T47D (cell line): ENCODE measurements at regions not wholly inside any gene's neighbourhood (a gene's known extent, or its start where the extent isn't known, plus 50 kb on each side); places are given as distances from the start of the nearest gene placed in this dataset.
A peak's percentile ranks its signal among the peaks of the same experiment; 100 is the strongest.

Experiments used
- DNase-seq, 2 experiments: peaks; one replicate each; pipeline versions ENCODE4 v3.0.0 to v3.0.0-alpha.2; 2011 to 2012; ENCODE audit warnings: low read depth in 1 of 2, low spot score in 1 of 2
- JUND ChIP-seq: IDR thresholded peaks from 2 replicates; pipeline ENCODE4 v1.6.1; 2012; ENCODE audit warnings: low read depth
- in situ Hi-C: cut with HindIII; loops from 2 replicates; pipeline ENCODE4 v1.10.0; 2016; ENCODE audit warnings: low sequenced_read_pairs, low pct_unique_long_range_greater_than_20kb

GRCh38 chr2:2573658-2574293 is 242.7 kb upstream of the MYT1L start:
- TF ChIP-seq JUND, result no peak
- peak in 1 of 2 experiments; percentile 20 for DNase-seq
- in situ Hi-C loops, result no loop called here

- no peak for DNase-seq
- in situ Hi-C loops, result no loop called here
- TF ChIP-seq JUND, result no peak
These were observed 242.1 kb upstream of the MYT1L start for GRCh38 chr2:2573205-2573604.

DNA sequence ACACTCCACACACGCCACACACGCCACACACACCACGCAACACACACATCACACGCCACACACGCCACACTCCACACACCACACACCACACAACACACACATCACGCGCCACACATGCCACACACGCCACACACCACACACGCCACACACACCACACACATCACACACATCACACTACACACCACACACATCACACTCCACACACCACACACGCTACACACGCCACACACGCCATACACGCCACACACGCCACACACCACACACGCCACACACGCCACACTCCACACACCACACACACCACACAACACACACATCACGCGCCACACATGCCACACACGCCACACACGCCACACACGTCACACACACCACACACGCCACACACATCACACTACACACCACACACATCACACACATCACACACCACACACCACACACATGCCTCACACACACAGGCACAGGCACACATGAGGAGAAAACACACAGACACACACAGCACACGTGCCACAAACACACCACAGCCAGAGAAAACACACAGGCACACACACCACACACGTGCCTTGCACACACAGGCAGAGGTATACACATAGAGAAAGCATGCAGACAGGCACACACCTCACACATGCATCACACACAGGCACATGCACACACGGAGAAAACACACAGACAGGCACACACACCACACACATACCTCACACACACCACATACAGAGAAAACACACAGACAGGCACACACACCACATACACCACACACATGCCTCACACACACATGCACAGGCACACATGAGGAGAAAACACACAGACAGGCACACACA is 241.5 kb upstream of the MYT1L start:
- no peak for TF ChIP-seq JUND
- in situ Hi-C loops, result no loop called here
- DNase-seq, result no peak

GRCh38 chr2:2571301-2572150 is 240.5 kb upstream of the MYT1L start:
- no peak for TF ChIP-seq JUND
- in situ Hi-C loops, result no loop called here

DNA sequence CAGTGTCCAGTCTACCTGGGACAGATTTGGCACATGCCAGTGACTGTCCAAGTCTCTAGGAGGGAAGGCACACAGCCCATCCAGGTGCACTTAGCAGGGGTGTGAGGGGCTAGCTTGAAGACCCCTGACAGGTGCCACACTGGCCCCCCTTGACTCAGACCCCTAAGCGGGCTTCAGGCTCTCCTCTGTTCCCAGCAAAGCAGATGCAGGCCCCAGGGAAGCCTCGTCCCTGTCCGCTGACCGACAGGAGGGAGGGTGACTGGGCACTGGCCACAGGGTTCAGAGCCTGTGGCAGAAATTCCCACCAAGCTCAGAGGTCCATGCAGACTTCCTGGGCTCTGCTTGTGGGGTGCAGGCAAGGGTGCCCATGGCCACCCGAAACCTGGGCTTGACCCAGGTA is 239.8 kb upstream of the MYT1L start:
- no peak for DNase-seq
- in situ Hi-C loops, result no loop called here
- TF ChIP-seq JUND, result no peak

More at GRCh38 chr2:2571301-2572150, 240.5 kb upstream of the MYT1L start:
- DNase-seq, result no peak

GRCh38 chr2:2570360-2570759 is 239.3 kb upstream of the MYT1L start:
- in situ Hi-C loops, result no loop called here
- DNase-seq, result no peak
- TF ChIP-seq JUND, result no peak

DNA sequence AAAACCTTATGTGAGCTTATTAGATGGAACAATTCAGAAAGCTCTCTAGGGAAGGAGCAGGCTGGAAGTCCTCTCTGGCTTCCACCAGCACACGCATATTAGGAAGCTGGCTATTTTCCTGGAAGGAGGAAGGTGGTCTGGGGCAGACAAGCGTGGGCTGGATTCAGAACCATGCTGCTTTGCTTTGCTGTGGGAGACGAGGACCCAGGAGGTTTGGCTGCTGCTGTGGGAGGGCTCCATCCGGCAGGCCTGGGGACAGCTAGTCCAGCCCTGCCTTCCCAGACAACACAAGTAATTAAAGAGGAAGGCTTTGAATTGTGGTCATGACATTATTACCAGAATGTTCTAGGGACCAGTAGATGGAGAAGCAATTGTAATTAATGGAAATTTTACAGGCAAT is 238.8 kb upstream of the MYT1L start:
- in situ Hi-C loops, result no loop called here
- no peak for DNase-seq
- no peak for TF ChIP-seq JUND

GRCh38 chr2:2569306-2569705 is 238.2 kb upstream of the MYT1L start:
- TF ChIP-seq JUND, result no peak
- in situ Hi-C loops, result no loop called here
- DNase-seq, result no peak

DNA sequence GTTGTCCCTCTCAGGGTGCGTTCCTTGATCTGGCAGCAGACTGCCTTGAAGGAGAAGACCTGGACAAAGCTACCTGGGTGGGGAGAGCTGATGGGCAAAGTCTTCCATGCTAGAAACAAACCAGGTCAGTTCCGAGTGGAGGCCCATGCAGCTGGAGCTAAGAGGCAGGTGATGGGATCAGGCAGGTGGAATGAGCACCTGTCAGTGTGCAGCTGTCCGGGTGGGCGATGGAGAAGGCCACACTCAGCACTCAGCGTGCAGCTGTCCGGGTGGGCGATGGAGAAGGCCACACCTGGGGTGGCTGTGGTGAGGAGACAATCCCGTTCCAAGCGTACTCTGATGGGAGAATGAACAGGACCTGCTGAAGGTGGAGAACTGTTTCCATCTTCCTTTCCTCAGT is 237.3 kb upstream of the MYT1L start:
- TF ChIP-seq JUND, result no peak
- DNase-seq, result no peak
- in situ Hi-C loops, result no loop called here

GRCh38 chr2:2567776-2568175 is 236.7 kb upstream of the MYT1L start:
- in situ Hi-C loops, result no loop called here
- TF ChIP-seq JUND, result no peak
- DNase-seq, result no peak

- no peak for DNase-seq
- TF ChIP-seq JUND, result no peak
- in situ Hi-C loops, result no loop called here
These were observed 235.6 kb upstream of the MYT1L start for GRCh38 chr2:2566396-2567323.

- in situ Hi-C loops, result no loop called here
- DNase-seq, result no peak
- no peak for TF ChIP-seq JUND
These were observed 234.6 kb upstream of the MYT1L start for GRCh38 chr2:2565671-2566070.
